ENCODE measurements at regions not wholly inside any gene's neighbourhood (a gene's known extent, or its start where the extent isn't known, plus 50 kb on each side); places are given as distances from the start of the nearest gene placed in this dataset.

DNA sequence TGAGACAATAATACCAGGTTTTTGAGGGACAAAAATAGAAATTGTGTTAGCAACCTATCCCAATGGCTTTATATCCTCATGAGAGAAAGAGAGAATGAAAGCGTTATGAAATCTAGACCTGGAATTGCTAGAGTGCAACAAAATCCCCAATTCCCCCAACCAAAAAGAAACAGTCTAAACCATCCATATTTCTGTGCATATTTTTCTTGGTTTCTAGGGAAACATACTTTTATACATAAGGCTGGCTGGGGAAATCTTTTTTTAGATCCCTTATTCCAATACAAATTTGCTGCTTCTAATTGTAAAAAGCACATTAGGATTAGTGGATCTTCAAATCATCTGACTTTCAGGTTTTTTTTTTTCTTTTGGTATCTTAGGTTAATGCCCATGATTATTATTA, 277.0 kb upstream of the SEMA3A start (continued):
- TF ChIP-seq NR2F1 (conservative IDR thresholded peaks at IDR 0.05) = no peak
- no peak for TF ChIP-seq CREM (IDR thresholded peaks at IDR 0.05; ENCODE audit: low read depth)
- TF ChIP-seq, protein P1, sequence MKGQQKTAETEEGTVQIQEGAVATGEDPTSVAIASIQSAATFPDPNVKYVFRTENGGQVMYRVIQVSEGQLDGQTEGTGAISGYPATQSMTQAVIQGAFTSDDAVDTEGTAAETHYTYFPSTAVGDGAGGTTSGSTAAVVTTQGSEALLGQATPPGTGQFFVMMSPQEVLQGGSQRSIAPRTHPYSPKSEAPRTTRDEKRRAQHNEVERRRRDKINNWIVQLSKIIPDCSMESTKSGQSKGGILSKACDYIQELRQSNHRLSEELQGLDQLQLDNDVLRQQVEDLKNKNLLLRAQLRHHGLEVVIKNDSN (IDR thresholded peaks at IDR 0.05; ENCODE audit: borderline replicate concordance, extremely low read length, insufficient read depth, low read depth, low read length) = no peak
- TF ChIP-seq STAT3 (IDR thresholded peaks at IDR 0.05; ENCODE audit: low read depth, low read length) = no peak
- TF ChIP-seq CHD1 (IDR thresholded peaks at IDR 0.05; ENCODE audit: low read depth, low read length) = no peak
- TF ChIP-seq PAX5 (IDR thresholded peaks at IDR 0.05; ENCODE audit: borderline replicate concordance, low read depth, low read length) = no peak
- TF ChIP-seq E4F1 (IDR thresholded peaks at IDR 0.05; ENCODE audit: borderline replicate concordance, partially characterized antibody) = no peak
- no peak for TF ChIP-seq ZNF622 (IDR thresholded peaks at IDR 0.05)

DNA sequence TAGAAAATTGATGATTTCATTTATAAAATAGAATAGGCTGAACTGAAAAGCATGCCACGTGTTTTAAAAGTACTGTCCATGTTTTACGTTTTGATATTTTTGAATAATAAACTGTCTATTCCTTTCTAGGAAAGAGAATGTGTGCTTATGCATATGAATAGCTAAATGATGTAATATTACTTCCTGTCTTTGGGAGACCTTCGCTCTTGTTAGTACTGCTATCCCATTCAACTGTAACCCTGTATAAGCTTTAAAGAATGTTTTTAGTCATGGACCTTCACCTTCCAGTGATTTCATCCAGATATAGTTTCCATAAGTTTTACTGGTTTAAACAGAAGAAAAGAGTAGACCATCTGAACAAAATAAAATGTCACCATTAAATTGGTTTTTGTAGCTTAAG, 274.4 kb upstream of the SEMA3A start:
- RAD21 ChIA-PET (ENCODE audit: unreplicated experiment) = no interaction called here
- no peak overlapping the region for H3K27ac ChIP-seq (ENCODE audit: control insufficient read depth, insufficient read depth)
- POLR2A ChIA-PET = no interaction called here
- H3K79me2 ChIP-seq (ENCODE audit: control insufficient read depth, insufficient read depth, low read length) = no peaks in the 10 kb centered on the region
- no peaks in the 10 kb centered on the region for H3K9me3 ChIP-seq (replicated peaks; ENCODE audit: control insufficient read depth, insufficient read depth, low read length)
- H4K20me1 ChIP-seq (ENCODE audit: control insufficient read depth, insufficient read depth) = no peaks in the 10 kb centered on the region
- no TSS peak for BruUV-seq (replicated peaks)
- FAIRE-seq (no peak), DNase-seq (ENCODE audit: low read depth, low spot score) (no peak), ATAC-seq (no peak)
- CTCF ChIA-PET = no interaction called here
- 23% methylated on average over 3 of the region's 3 CpGs for WGBS (ENCODE audit: insufficient coverage, insufficient replicate concordance, low lambda C conversion rate, missing lambda C conversion rate)
- H3K4me3 ChIP-seq = no peak overlapping the region
- no peaks in the 10 kb centered on the region for H3K27me3 ChIP-seq (replicated peaks in 1 of 2; ENCODE audit: control insufficient read depth in 2 of 2, insufficient read depth in 2 of 2, low read length in 1 of 2)
- intact Hi-C loops (cut with micrococcal nuclease; ENCODE audit: unreplicated experiment) (no loop called here), in situ Hi-C loops (cut with MboI) (no loop called here)
- no peak overlapping the region for H3K9ac ChIP-seq (ENCODE audit: control insufficient read depth, insufficient read depth, low read length)
- no peak overlapping the region for H2AFZ ChIP-seq (ENCODE audit: control insufficient read depth, low read depth, low read length)
- H3K4me1 ChIP-seq (ENCODE audit: control insufficient read depth, insufficient read depth, low read length) = no peaks in the 10 kb centered on the region
- no peak for TF ChIP-seq ZNF384 (IDR thresholded peaks at IDR 0.05; ENCODE audit: borderline replicate concordance, low read depth, low read length)
- no peak for TF ChIP-seq CHD2 (IDR thresholded peaks at IDR 0.05; ENCODE audit: borderline replicate concordance, low read depth, low read length)
- TF ChIP-seq SMAD1 (IDR thresholded peaks at IDR 0.05; ENCODE audit: low read depth, partially characterized antibody) = no peak
- TF ChIP-seq PAX5 (IDR thresholded peaks at IDR 0.05; ENCODE audit: borderline replicate concordance, low read depth, low read length) = no peak
- TF ChIP-seq HDAC2 (IDR thresholded peaks at IDR 0.05) = no peak
- TF ChIP-seq MXI1 (IDR thresholded peaks at IDR 0.05; ENCODE audit: low read depth, low read length) = no peak
- H3K4me2 ChIP-seq (ENCODE audit: control insufficient read depth, insufficient read depth) = no peak overlapping the region
- H3K36me3 ChIP-seq (ENCODE audit: control insufficient read depth in 2 of 2, insufficient read depth in 2 of 2, low read length in 1 of 2) = no peaks in the 10 kb centered on the region
- SMC1A ChIA-PET (ENCODE audit: uncharacterized antibody, unreplicated experiment) = interaction anchor here (0.6 kb wide), 2 partner anchors 10 to 27 kb away, joined by 3 read pairs; no protein-coding TSS in a partner anchor

All from GM12878 (cell line).